Activated CD8-positive, alpha-beta memory T cell treated with anti-CD3 and anti-CD28 coated beads for 36 hours (primary cell): ENCODE measurements at regions not wholly inside any gene's neighbourhood (a gene's known extent, or its start where the extent isn't known, plus 50 kb on each side); places are given as distances from the start of the nearest gene placed in this dataset.

Source experiments
- CTCF ChIA-PET: fragments of 350-600 bp; sonication (Branson Sonifier 250); formaldehyde crosslinking; loops from one replicate; lab custom pipeline; 2021; ENCODE audit warnings: antibody characterized with exemption; lab: Charles Lee
- POLR2A ChIA-PET: fragments of 350-600 bp; sonication (Branson Sonifier 250); formaldehyde crosslinking; loops from one replicate; lab custom pipeline; 2021; ENCODE audit warnings: antibody characterized with exemption; lab: Charles Lee

DNA sequence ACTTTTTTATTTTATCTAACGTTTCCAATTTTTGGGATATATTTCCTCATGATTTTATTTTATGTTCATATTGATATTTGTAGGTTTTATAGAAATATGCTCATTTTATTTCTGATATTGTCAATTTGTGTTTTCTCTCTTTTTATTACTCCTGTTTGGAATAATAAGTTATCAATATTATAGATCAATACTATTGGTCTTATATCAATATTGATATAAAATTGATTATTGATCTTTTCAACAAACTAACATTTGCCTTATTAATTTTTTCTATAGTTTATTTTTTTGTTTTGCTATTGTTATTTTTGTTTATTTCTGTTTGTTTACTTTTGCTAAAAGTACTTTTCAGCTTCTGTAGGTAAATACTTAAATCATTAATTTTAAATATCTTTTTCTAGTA is 90.8 kb upstream of the CNTN6 start:
- ChIA-PET POLR2A (no interaction called here), CTCF (no interaction called here)

DNA sequence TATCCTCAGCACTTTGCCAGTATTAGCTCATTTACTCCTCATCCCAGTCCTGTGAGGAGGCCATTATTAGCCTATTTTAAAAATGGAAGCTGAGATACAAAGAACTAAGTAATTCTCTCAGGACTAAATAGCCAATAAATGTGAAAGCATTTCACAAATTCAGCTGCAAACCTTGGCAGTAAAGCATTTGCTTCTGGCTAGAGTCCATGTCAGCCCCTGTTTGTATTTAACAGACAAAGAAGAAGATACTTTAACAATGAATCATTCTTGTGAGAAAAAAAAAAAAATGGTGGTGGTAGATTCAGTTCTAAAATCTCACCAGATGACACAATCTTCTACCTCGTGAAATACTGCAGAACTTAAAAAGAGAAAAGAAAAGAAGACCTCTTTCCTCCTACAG is 85.0 kb upstream of the CNTN6 start:
- ChIA-PET CTCF (no interaction called here), POLR2A (no interaction called here)

DNA sequence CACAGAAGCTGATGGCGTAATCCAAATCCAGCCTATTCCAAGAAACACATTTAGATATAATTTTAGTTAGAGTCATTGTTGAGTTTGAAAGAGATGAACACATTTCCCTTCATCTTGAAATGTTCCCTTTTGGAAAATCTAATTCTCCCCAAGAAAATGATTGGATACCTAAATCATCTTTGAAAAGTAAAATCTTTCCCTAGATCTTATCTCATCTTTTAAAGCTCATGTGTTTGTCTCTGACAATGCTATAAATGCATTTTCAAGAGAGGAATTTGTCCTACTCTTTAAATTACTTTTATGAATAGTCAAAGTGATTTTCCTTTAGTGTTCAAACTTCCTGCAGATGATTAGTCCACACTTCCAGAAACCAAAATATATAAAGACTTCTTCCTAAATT is 82.6 kb upstream of the CNTN6 start:
- ChIA-PET CTCF (no interaction called here), POLR2A (no interaction called here)

DNA sequence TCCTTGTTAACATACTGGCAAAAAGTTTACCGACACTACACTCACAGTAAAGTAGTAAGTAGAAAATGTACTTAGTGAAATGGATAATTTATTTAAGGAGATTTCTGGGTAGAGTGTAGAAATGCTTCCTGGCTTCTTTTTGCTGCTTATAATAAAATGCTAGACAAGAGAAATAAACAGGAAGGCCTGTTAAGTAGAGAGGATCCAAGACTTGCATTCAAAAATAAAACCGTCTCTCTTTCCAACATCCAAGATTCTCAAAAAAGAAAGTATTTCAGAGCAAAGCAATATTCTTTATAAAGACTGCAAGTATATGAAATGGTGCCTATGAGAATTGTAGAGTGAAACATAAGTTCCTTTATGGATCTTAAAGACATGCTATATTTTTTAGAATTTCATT is 77.0 kb upstream of the CNTN6 start:
- ChIA-PET POLR2A (no interaction called here), CTCF (no interaction called here)

DNA sequence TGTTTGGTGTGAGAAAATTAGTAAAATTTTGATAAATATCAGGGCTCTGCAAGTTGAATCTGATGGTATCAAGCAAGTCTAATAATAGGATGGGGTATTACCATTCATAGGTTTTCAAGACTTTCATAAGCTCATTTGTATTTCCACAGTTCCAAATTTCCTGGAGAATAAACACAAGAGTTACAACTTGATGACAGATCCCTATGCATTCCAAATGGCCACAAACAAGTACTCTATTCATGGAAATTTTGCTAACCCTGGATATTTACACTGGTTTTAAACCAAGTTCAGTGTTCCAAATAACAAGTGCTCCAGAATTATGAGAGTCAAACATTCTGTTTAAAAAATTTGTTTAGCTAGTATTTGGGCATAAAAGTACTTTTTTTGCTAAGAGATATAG is 75.0 kb upstream of the CNTN6 start:
- CTCF ChIA-PET: no interaction called here

DNA sequence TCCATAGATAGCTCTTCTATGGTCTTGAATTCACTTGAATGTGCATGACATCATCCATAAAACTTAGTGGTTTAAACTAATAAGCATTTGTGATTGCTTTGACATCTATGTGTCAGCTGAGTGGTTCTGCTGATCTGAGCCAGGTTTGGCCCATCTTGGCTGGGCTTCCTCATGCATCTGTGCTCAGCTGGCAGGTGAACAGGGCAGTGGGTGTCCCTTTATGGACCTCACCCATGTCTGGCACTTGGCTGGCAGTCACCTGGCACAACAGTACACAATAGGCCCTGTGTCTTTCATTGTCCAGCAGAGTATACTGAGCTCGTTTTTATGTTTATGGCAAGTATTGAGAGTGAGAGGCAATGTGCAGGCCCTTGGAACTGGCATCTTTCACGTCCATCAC is 73.7 kb upstream of the CNTN6 start:
- CTCF ChIA-PET: no interaction called here

More for the DNA sequence above, 75.0 kb upstream of the CNTN6 start:
- POLR2A ChIA-PET: no interaction called here

DNA sequence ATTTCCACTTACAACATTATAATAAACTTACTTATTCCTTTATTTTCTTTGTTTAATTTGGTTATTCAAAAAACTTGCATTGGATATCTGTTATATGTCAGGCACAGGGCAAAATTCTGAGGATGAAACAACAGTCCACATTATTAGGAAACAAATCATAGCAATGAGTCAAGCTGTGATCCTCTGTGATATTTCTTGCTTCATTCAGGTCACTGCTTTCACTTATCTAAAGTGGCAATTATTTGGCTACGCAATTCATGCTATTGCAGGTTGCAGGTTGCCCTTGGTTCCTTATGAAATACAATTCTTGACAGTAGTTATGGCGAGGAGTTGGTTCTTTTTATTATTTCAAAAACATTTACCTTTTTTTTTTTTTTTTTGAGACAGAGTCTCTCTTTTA is 66.4 kb upstream of the CNTN6 start:
- POLR2A ChIA-PET: no interaction called here

More for the DNA sequence above, 73.7 kb upstream of the CNTN6 start:
- POLR2A ChIA-PET: no interaction called here

DNA sequence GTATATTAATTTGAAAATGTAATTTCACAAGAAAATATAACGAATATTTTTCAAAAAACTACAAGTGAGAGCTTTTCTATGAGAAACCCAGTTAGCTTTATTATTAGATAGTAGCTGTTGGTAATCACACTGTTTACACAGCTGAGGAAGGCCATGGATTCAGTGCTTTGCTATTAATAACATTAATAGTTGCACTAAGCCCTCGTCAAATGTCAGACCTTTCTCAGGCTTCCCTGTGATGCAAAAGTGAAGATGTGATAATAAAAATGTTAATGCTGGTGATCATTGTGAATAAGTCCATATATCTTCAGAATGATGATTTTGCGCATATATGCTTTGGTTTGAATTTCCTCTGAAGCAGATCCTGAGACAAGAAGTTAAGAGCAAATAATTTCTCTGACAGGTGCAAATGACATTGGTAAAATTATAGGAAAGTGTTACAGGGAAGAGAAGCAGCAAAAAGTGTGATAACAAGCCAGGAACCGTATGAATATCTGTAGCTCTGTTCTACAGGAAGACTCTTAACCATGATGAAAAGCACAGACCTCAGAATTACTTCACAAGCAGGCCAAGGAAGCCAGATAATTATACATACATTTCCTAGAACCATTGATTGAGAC is 56.5 kb upstream of the CNTN6 start:
- ChIA-PET CTCF (no interaction called here), POLR2A (no interaction called here)

More for the DNA sequence above, 66.4 kb upstream of the CNTN6 start:
- CTCF ChIA-PET: no interaction called here

DNA sequence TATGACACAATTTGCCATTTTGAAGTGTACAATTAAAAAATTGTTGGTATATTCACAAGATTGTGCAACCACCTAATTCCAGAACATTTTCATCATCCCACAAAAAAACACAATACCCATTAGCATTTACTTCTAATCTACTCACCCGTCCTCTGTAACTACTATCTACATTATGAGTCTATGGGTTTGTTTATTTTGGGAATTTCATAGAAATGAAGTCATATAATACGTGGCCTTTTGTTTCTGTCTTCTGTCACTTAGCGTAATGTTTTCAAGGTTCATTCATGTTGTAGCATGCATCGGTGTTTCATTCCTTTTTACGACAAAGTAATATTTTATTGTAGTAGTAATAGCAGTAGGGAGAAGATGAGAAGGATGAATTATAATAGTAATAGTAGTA is 55.2 kb upstream of the CNTN6 start:
- ChIA-PET POLR2A (no interaction called here), CTCF (no interaction called here)
